Endometrial microvascular endothelial cells (primary cell): ENCODE measurements at regions not wholly inside any gene's neighbourhood (a gene's known extent, or its start where the extent isn't known, plus 50 kb on each side); places are given as distances from the start of the nearest gene placed in this dataset.

Experiments used
- in situ Hi-C: cut with HindIII; loops from 2 replicates; pipeline ENCODE4 v1.10.0; 2017; ENCODE audit warnings: low sequenced_read_pairs, low pct_unique_long_range_greater_than_20kb; ENCODE audit errors: inconsistent ontology term

- in situ Hi-C loops: loop anchor here (25.0 kb wide), 1 partner anchor 177 kb away; no protein-coding TSS in a partner anchor
Observed at GRCh38 chr5:126359884-126360283, 63.3 kb upstream of the GRAMD2B start.

- in situ Hi-C loops: loop anchor here (25.0 kb wide), 1 partner anchor 177 kb away; no protein-coding TSS in a partner anchor
Observed at GRCh38 chr5:126360467-126360866, 62.7 kb upstream of the GRAMD2B start.

GRCh38 chr5:126363658-126364057 is 59.6 kb upstream of the GRAMD2B start:
- in situ Hi-C loops: loop anchor here (25.0 kb wide), 1 partner anchor 174 kb away; no protein-coding TSS in a partner anchor

GRCh38 chr5:126364206-126364902 is 58.9 kb upstream of the GRAMD2B start:
- in situ Hi-C loops: loop anchor here (25.0 kb wide), 1 partner anchor 173 kb away; no protein-coding TSS in a partner anchor

- in situ Hi-C loops: loop anchor here (25.0 kb wide), 1 partner anchor 172 kb away; no protein-coding TSS in a partner anchor
Observed at GRCh38 chr5:126365446-126366198, 57.6 kb upstream of the GRAMD2B start.

GRCh38 chr5:126366199-126366560 is 57.0 kb upstream of the GRAMD2B start:
- in situ Hi-C loops: loop anchor here (25.0 kb wide), 1 partner anchor 171 kb away; no protein-coding TSS in a partner anchor

- in situ Hi-C loops: loop anchor here (25.0 kb wide), 1 partner anchor 169 kb away; no protein-coding TSS in a partner anchor
Observed at GRCh38 chr5:126368239-126368812, 54.9 kb upstream of the GRAMD2B start.

- in situ Hi-C loops: loop anchor here (25.0 kb wide), 1 partner anchor 168 kb away; no protein-coding TSS in a partner anchor
Observed at GRCh38 chr5:126369083-126369482, 54.1 kb upstream of the GRAMD2B start.

GRCh38 chr5:126369995-126370731 is 53.0 kb upstream of the GRAMD2B start:
- in situ Hi-C loops: loop anchor here (25.0 kb wide), 1 partner anchor 167 kb away; no protein-coding TSS in a partner anchor

GRCh38 chr5:126370796-126371718 is 52.2 kb upstream of the GRAMD2B start:
- in situ Hi-C loops: loop anchor here (25.0 kb wide), 1 partner anchor 166 kb away; no protein-coding TSS in a partner anchor

GRCh38 chr5:126373375-126374108 is 49.7 kb upstream of the GRAMD2B start:
- in situ Hi-C loops: loop anchor here (25.0 kb wide), 1 partner anchor 164 kb away; no protein-coding TSS in a partner anchor
